ENCODE measurements at regions not wholly inside any gene's neighbourhood (a gene's known extent, or its start where the extent isn't known, plus 50 kb on each side); places are given as distances from the start of the nearest gene placed in this dataset.

GRCh38 chr1:173411835-173412742 is 65.0 kb upstream of the PRDX6 start:
- intact Hi-C loops (cut with micrococcal nuclease), result no loop called here
- H3K4me1 Mint-ChIP-seq (ENCODE audit: low read depth), result peaks cover 9% of the 10 kb centered on the region
- DNase-seq (ENCODE audit: low spot score), result no peak
- H3K4me3 Mint-ChIP-seq (ENCODE audit: low read depth), result no peak overlapping the region
- H3K9me3 Mint-ChIP-seq, result no peaks in the 10 kb centered on the region
- no peak overlapping the region for H3K27ac Mint-ChIP-seq
- H3K36me3 Mint-ChIP-seq (ENCODE audit: low read depth), result peaks cover 5% of the 10 kb centered on the region
- H3K27me3 Mint-ChIP-seq (ENCODE audit: low read depth), result no peaks in the 10 kb centered on the region

GRCh38 chr1:173413271-173413707 is 63.8 kb upstream of the PRDX6 start:
- Mint-ChIP-seq H3K4me3 (ENCODE audit: low read depth) (no peak overlapping the region), H3K27ac (no peak overlapping the region), H3K27me3 (ENCODE audit: low read depth) (no peaks in the 10 kb centered on the region), H3K4me1 (ENCODE audit: low read depth) (peaks cover 9% of the 10 kb centered on the region), H3K9me3 (no peaks in the 10 kb centered on the region), H3K36me3 (ENCODE audit: low read depth) (peaks cover 5% of the 10 kb centered on the region)
- no peak for DNase-seq (ENCODE audit: low spot score)
- intact Hi-C loops (cut with micrococcal nuclease), result no loop called here

- Mint-ChIP-seq H3K9me3 (no peaks in the 10 kb centered on the region), H3K4me3 (ENCODE audit: low read depth) (no peak overlapping the region), H3K4me1 (ENCODE audit: low read depth) (peaks cover 9% of the 10 kb centered on the region), H3K27me3 (ENCODE audit: low read depth) (no peaks in the 10 kb centered on the region), H3K36me3 (ENCODE audit: low read depth) (peaks cover 5% of the 10 kb centered on the region), H3K27ac (no peak overlapping the region)
- intact Hi-C loops (cut with micrococcal nuclease), result no loop called here
- no peak for DNase-seq (ENCODE audit: low spot score)
Observed at GRCh38 chr1:173414136-173414535, 63.0 kb upstream of the PRDX6 start.

GRCh38 chr1:173414539-173415226 is 62.5 kb upstream of the PRDX6 start:
- H3K4me1 Mint-ChIP-seq (ENCODE audit: low read depth), result peaks cover 7% of the 10 kb centered on the region
- H3K36me3 Mint-ChIP-seq (ENCODE audit: low read depth), result peaks cover 5% of the 10 kb centered on the region
- DNase-seq (ENCODE audit: low spot score), result no peak
- no peaks in the 10 kb centered on the region for H3K9me3 Mint-ChIP-seq
- H3K4me3 Mint-ChIP-seq (ENCODE audit: low read depth), result no peak overlapping the region
- intact Hi-C loops (cut with micrococcal nuclease), result loop anchor here (5.0 kb wide), 1 partner anchor 667 kb away; no protein-coding TSS in a partner anchor
- H3K27ac Mint-ChIP-seq, result no peak overlapping the region
- H3K27me3 Mint-ChIP-seq (ENCODE audit: low read depth), result no peaks in the 10 kb centered on the region

GRCh38 chr1:173415490-173415889 is 61.6 kb upstream of the PRDX6 start:
- H3K36me3 Mint-ChIP-seq (ENCODE audit: low read depth), result no peaks in the 10 kb centered on the region
- intact Hi-C loops (cut with micrococcal nuclease), result loop anchor here (5.0 kb wide), 1 partner anchor 668 kb away; no protein-coding TSS in a partner anchor

GRCh38 chr1:173415905-173416450 is 61.2 kb upstream of the PRDX6 start:
- no peak for DNase-seq (ENCODE audit: low spot score)
- H3K4me1 Mint-ChIP-seq (ENCODE audit: low read depth), result peaks cover 11% of the 10 kb centered on the region
- H3K9me3 Mint-ChIP-seq, result no peaks in the 10 kb centered on the region
- no peak overlapping the region for H3K4me3 Mint-ChIP-seq (ENCODE audit: low read depth)
- intact Hi-C loops (cut with micrococcal nuclease), result loop anchor here (5.0 kb wide), 1 partner anchor 669 kb away; no protein-coding TSS in a partner anchor
- no peaks in the 10 kb centered on the region for H3K27me3 Mint-ChIP-seq (ENCODE audit: low read depth)
- H3K27ac Mint-ChIP-seq, result no peak overlapping the region
- no peaks in the 10 kb centered on the region for H3K36me3 Mint-ChIP-seq (ENCODE audit: low read depth)

More at GRCh38 chr1:173415490-173415889, 61.6 kb upstream of the PRDX6 start:
- no peak for DNase-seq (ENCODE audit: low spot score)
- Mint-ChIP-seq H3K4me3 (ENCODE audit: low read depth) (no peak overlapping the region), H3K4me1 (ENCODE audit: low read depth) (peaks cover 11% of the 10 kb centered on the region), H3K9me3 (no peaks in the 10 kb centered on the region), H3K27me3 (ENCODE audit: low read depth) (no peaks in the 10 kb centered on the region), H3K27ac (no peak overlapping the region)

GRCh38 chr1:173417563-173417962 is 59.6 kb upstream of the PRDX6 start:
- no peaks in the 10 kb centered on the region for H3K9me3 Mint-ChIP-seq
- H3K36me3 Mint-ChIP-seq (ENCODE audit: low read depth), result no peaks in the 10 kb centered on the region
- no peak overlapping the region for H3K27ac Mint-ChIP-seq
- intact Hi-C loops (cut with micrococcal nuclease), result loop anchor here (5.0 kb wide), 1 partner anchor 670 kb away; no protein-coding TSS in a partner anchor
- DNase-seq (ENCODE audit: low spot score), result no peak
- no peak overlapping the region for H3K4me3 Mint-ChIP-seq (ENCODE audit: low read depth)
- H3K4me1 Mint-ChIP-seq (ENCODE audit: low read depth), result peaks cover 11% of the 10 kb centered on the region
- no peaks in the 10 kb centered on the region for H3K27me3 Mint-ChIP-seq (ENCODE audit: low read depth)

- Mint-ChIP-seq H3K4me1 (ENCODE audit: low read depth) (peaks cover 7% of the 10 kb centered on the region), H3K4me3 (ENCODE audit: low read depth) (no peak overlapping the region), H3K36me3 (ENCODE audit: low read depth) (no peaks in the 10 kb centered on the region), H3K27me3 (ENCODE audit: low read depth) (no peaks in the 10 kb centered on the region), H3K27ac (no peak overlapping the region), H3K9me3 (no peaks in the 10 kb centered on the region)
- no peak for DNase-seq (ENCODE audit: low spot score)
- intact Hi-C loops (cut with micrococcal nuclease), result loop anchor here (5.0 kb wide), 1 partner anchor 671 kb away; no protein-coding TSS in a partner anchor
Observed at GRCh38 chr1:173418107-173418985, 58.8 kb upstream of the PRDX6 start.

- H3K27ac Mint-ChIP-seq, result no peak overlapping the region
- H3K36me3 Mint-ChIP-seq (ENCODE audit: low read depth), result no peaks in the 10 kb centered on the region
- peak; percentile 55 for DNase-seq (ENCODE audit: low spot score)
- peaks cover 3% of the 10 kb centered on the region for H3K4me1 Mint-ChIP-seq (ENCODE audit: low read depth)
- intact Hi-C loops (cut with micrococcal nuclease), result loop anchor here (1.0 to 5.0 kb wide), 3 partner anchors 404 to 1322 kb away; partner anchors contain the start of genes CENPL, DARS2 and RABGAP1L
- H3K9me3 Mint-ChIP-seq, result no peaks in the 10 kb centered on the region
- no peaks in the 10 kb centered on the region for H3K27me3 Mint-ChIP-seq (ENCODE audit: low read depth)
- H3K4me3 Mint-ChIP-seq (ENCODE audit: low read depth), result no peak overlapping the region
Observed at GRCh38 chr1:173420330-173420806, 56.8 kb upstream of the PRDX6 start.

GRCh38 chr1:173421286-173421685 is 55.8 kb upstream of the PRDX6 start:
- H3K27me3 Mint-ChIP-seq (ENCODE audit: low read depth), result no peaks in the 10 kb centered on the region
- intact Hi-C loops (cut with micrococcal nuclease), result loop anchor here (5.0 kb wide), 2 partner anchors 736 to 1321 kb away; partner anchors contain the start of gene RABGAP1L
- H3K4me3 Mint-ChIP-seq (ENCODE audit: low read depth), result no peak overlapping the region
- no peaks in the 10 kb centered on the region for H3K9me3 Mint-ChIP-seq
- H3K36me3 Mint-ChIP-seq (ENCODE audit: low read depth), result no peaks in the 10 kb centered on the region
- no peak for DNase-seq (ENCODE audit: low spot score)
- peaks cover 3% of the 10 kb centered on the region for H3K4me1 Mint-ChIP-seq (ENCODE audit: low read depth)
- no peak overlapping the region for H3K27ac Mint-ChIP-seq

GRCh38 chr1:173421789-173422188 is 55.3 kb upstream of the PRDX6 start:
- Mint-ChIP-seq H3K36me3 (ENCODE audit: low read depth) (no peaks in the 10 kb centered on the region), H3K9me3 (no peaks in the 10 kb centered on the region), H3K27ac (no peak overlapping the region), H3K27me3 (ENCODE audit: low read depth) (no peaks in the 10 kb centered on the region), H3K4me3 (ENCODE audit: low read depth) (no peak overlapping the region), H3K4me1 (ENCODE audit: low read depth) (peaks cover 3% of the 10 kb centered on the region)
- no peak for DNase-seq (ENCODE audit: low spot score)
- intact Hi-C loops (cut with micrococcal nuclease), result loop anchor here (5.0 kb wide), 2 partner anchors 736 to 1321 kb away; partner anchors contain the start of gene RABGAP1L

Measured in activated T-helper 2 cell treated with anti-CD3 and anti-CD28 coated beads, Interferon-gamma antibody, Interleukin-2, Interleukin-4, amounts not matched to agents 10 μg/mL and 5 μg/mL and 100 μg/mL, durations not matched to agents 14 hours and 24 hours and 36 hours (primary cell).